Activated CD4-positive, alpha-beta memory T cell treated with anti-CD3 and anti-CD28 coated beads for 36 hours (primary cell): ENCODE measurements at regions not wholly inside any gene's neighbourhood (a gene's known extent, or its start where the extent isn't known, plus 50 kb on each side); places are given as distances from the start of the nearest gene placed in this dataset.

Experiments
- CTCF ChIA-PET: fragments of 350-600 bp; sonication (Branson Sonifier 250); formaldehyde crosslinking; loops from one replicate; lab custom pipeline; 2021; ENCODE audit warnings: antibody characterized with exemption, inconsistent platforms; lab: Charles Lee
- POLR2A ChIA-PET: fragments of 350-600 bp; sonication (Branson Sonifier 250); formaldehyde crosslinking; loops from one replicate; lab custom pipeline; 2021; ENCODE audit warnings: antibody characterized with exemption; lab: Charles Lee
- DNase-seq: peaks from one replicate; pipeline ENCODE4 v3.0.0-alpha.2; 2020
- H3K27ac Mint-ChIP-seq: one replicate; pipeline ENCODE4 v1.8.0; 2021; ENCODE audit warnings: mixed read lengths
- H3K27me3 Mint-ChIP-seq: one replicate; pipeline ENCODE4 v1.8.0; 2021; ENCODE audit warnings: mixed read lengths
- H3K36me3 Mint-ChIP-seq: one replicate; pipeline ENCODE4 v1.8.0; 2021; ENCODE audit warnings: mixed read lengths
- H3K4me1 Mint-ChIP-seq: one replicate; pipeline ENCODE4 v1.8.0; 2021; ENCODE audit warnings: low read depth, mixed read lengths
- H3K4me3 Mint-ChIP-seq: one replicate; pipeline ENCODE4 v1.8.0; 2021; ENCODE audit warnings: mild to moderate bottlenecking, mixed read lengths
- H3K9me3 Mint-ChIP-seq: one replicate; pipeline ENCODE4 v1.8.0; 2021; ENCODE audit warnings: mixed read lengths
- intact Hi-C: fragments of 100-400 bp; cut with micrococcal nuclease; formaldehyde crosslinking; loops from one replicate; pipeline ENCODE4 v1.15.1; 2023

DNA sequence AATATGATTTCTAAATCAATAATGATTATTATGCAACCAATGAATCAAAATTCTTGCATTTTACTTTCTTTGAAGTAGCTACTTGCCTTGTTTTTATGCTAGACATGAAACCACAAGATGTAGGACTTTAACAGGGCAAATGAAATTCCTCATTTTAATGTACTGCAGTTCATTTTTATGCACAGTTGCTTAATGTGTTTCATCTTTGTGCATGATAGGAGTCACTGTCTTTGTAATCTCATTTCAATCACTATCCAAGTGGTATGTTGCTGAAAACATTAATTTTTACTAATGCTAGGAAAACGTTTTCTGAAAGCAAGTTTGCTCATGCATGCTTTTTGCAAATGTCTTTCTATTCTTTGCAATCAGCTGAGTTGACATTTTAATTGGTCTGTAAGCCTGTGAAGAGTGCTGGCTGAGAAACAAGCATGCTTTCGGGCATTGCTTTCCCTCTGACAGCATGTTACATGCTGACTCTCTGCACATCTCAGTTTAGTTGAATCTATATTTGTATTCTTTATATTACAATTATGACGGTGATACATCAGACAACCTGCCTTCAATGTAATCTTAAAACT, 535.0 kb upstream of the CDH18 start:
- H3K27ac Mint-ChIP-seq, result no peak overlapping the region
- POLR2A ChIA-PET, result no interaction called here
- H3K4me1 Mint-ChIP-seq, result no peaks in the 10 kb centered on the region
- H3K9me3 Mint-ChIP-seq, result peaks cover 20% of the 10 kb centered on the region
- no peaks in the 10 kb centered on the region for H3K27me3 Mint-ChIP-seq
- DNase-seq, result no peak
- CTCF ChIA-PET, result no interaction called here
- intact Hi-C loops, result no loop called here
- H3K4me3 Mint-ChIP-seq, result no peak overlapping the region
- H3K36me3 Mint-ChIP-seq, result no peaks in the 10 kb centered on the region

DNA sequence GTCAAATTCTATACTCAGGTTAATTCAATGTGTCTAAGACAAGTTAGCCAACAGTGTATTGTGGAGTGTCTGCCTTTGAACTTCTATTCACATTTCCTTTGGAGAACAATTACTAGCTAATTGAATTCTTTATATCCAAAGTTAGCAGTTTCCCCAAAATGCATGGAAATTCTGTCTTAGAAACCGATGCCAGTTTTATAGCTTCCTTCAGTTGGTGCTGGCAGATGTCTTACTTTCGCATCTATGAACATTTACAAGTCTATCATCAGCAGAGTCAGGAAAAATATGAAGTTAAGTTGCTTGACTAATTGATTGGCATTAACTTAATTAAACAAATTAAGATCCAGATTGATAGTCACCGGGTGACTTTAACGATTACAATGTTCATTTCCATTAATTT, 527.6 kb upstream of the CDH18 start:
- ChIA-PET POLR2A (no interaction called here), CTCF (no interaction called here)
- intact Hi-C loops, result no loop called here
- Mint-ChIP-seq H3K4me1 (no peaks in the 10 kb centered on the region), H3K9me3 (peaks cover 16% of the 10 kb centered on the region), H3K4me3 (no peak overlapping the region), H3K27me3 (no peaks in the 10 kb centered on the region), H3K27ac (no peak overlapping the region), H3K36me3 (no peaks in the 10 kb centered on the region)
- DNase-seq, result no peak

DNA sequence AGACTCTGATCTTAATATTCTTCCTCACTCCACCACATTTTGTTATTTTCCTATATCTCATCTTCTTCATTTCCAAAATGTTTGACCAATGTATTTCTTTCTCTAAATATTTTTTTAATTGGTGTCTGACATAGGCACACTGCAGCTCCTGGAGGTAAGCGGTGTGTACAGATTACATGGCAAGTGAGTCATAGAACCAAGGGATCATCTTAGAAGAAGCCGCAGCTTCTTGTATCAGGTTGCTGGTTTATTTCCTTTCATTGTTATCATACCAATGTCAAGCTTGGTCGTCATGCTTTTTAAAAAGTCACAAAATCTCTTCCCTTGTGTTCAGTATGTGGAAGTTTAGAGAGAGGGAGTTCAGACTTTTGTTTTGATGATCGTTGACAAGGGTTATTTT, 526.1 kb upstream of the CDH18 start:
- Mint-ChIP-seq H3K27me3 (no peaks in the 10 kb centered on the region), H3K4me1 (no peaks in the 10 kb centered on the region), H3K27ac (no peak overlapping the region), H3K4me3 (no peak overlapping the region), H3K36me3 (no peaks in the 10 kb centered on the region), H3K9me3 (peaks cover 18% of the 10 kb centered on the region)
- intact Hi-C loops, result no loop called here
- ChIA-PET POLR2A (no interaction called here), CTCF (no interaction called here)
- DNase-seq, result no peak

DNA sequence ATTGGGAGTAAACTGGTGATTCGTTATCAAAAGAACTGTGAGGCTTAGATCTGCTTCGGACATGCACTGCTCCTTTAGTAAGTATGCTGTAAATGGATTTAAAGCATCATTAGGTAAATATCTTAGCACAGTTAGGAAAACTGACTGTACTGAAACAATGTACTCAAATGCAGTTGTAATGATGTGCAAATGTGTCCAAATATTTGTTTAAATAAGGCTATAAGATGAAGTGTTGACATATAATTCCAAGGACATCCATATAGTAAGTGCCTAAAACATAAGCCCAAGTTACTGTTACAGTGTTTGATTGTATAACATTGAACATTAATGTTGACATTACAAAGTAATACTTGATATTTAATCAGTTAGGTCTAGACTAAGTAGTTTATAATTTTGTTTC, 512.5 kb upstream of the CDH18 start:
- intact Hi-C loops, result no loop called here
- H3K4me1 Mint-ChIP-seq, result no peaks in the 10 kb centered on the region
- H3K4me3 Mint-ChIP-seq, result no peak overlapping the region
- no peaks in the 10 kb centered on the region for H3K27me3 Mint-ChIP-seq
- ChIA-PET POLR2A (no interaction called here), CTCF (no interaction called here)
- peaks cover 11% of the 10 kb centered on the region for H3K9me3 Mint-ChIP-seq
- DNase-seq, result no peak
- no peaks in the 10 kb centered on the region for H3K36me3 Mint-ChIP-seq
- no peak overlapping the region for H3K27ac Mint-ChIP-seq

DNA sequence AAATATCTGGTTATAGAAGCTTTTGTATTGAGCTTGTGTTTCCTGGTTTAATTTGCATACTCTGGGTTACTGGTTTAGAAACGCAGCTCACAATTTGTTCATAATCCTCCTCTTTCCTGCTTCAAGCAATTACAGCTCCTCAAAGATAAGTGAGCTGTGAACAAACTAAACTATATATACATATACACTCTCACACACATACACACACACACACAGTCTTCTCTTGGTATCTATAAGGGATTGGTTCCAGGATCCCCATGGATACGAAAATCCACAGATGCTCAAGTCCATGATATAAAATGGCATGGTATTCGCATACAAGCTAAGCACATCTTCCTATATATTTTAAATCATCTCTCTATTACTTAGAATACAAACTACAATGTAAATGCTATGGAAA, 510.9 kb upstream of the CDH18 start:
- no peaks in the 10 kb centered on the region for H3K36me3 Mint-ChIP-seq
- POLR2A ChIA-PET, result no interaction called here

DNA sequence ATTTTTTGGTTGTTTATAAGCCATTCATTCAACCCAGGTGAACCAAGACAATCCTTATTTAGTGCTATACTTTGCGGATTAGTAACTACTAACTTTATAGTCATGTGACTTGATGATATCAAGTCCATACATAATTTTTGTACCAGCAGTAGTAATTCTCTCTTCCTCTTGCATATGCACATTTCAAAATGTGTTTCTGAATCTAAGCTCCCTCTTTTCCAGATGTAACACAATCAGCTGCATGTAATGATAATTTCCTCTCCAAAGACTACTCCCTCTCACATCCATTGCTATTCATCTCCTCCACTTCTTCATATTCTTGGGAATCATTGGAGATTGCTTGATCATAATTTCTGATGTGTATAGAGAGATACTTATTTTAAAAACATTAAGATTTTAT, 510.1 kb upstream of the CDH18 start:
- Mint-ChIP-seq H3K27me3 (no peaks in the 10 kb centered on the region), H3K4me3 (no peak overlapping the region), H3K36me3 (no peaks in the 10 kb centered on the region), H3K4me1 (no peaks in the 10 kb centered on the region), H3K9me3 (peaks cover 10% of the 10 kb centered on the region), H3K27ac (no peak overlapping the region)
- intact Hi-C loops, result no loop called here
- POLR2A ChIA-PET, result no interaction called here
- CTCF ChIA-PET, result no interaction called here
- DNase-seq, result no peak

More for the DNA sequence above, 510.9 kb upstream of the CDH18 start:
- no peak for DNase-seq
- Mint-ChIP-seq H3K4me1 (no peaks in the 10 kb centered on the region), H3K9me3 (peaks cover 13% of the 10 kb centered on the region), H3K4me3 (no peak overlapping the region), H3K27me3 (no peaks in the 10 kb centered on the region), H3K27ac (no peak overlapping the region)
- CTCF ChIA-PET, result no interaction called here
- intact Hi-C loops, result no loop called here

DNA sequence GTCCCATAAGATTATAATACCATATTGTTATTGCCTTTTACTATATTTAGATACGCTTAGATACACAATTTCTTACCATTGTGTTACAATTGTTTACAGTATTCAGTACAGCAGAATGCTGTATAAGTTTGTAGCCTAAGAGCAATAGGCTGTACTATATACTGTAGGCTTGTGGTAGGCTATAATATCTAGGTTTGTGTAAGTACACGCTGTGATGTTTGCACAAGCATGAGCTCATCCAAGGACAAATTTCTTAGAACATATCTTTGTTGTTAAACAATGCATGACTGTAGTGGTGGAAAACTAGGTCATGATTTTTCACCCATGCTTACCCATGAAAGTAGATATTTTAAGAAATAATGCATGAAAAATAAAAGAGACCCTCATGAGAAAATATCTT, 509.4 kb upstream of the CDH18 start:
- H3K4me1 Mint-ChIP-seq, result no peaks in the 10 kb centered on the region
- CTCF ChIA-PET, result no interaction called here
- peaks cover 8% of the 10 kb centered on the region for H3K9me3 Mint-ChIP-seq
- no peak overlapping the region for H3K27ac Mint-ChIP-seq
- H3K36me3 Mint-ChIP-seq, result no peaks in the 10 kb centered on the region
- intact Hi-C loops, result no loop called here
- DNase-seq, result no peak
- H3K4me3 Mint-ChIP-seq, result no peak overlapping the region
- POLR2A ChIA-PET, result no interaction called here
- H3K27me3 Mint-ChIP-seq, result no peaks in the 10 kb centered on the region

DNA sequence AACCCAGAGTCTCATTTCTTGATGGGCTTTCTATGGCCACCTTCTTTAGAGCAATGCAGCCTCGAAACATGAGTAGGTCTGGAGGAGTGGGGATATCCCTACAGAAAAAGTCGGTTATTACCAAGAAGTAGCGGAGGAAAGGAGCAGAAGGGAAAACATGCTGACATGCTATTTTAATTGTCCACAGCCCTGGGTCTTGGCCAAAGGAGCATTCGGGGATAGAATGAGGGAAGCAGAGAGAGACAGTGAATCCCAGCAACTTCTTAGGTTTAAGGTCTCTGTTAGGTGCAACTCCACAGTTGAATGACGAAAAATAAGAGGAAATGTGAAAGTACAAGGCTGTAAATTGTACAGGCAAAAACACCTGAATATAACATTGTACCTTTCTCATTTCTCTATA, 506.7 kb upstream of the CDH18 start:
- Mint-ChIP-seq H3K4me3 (no peak overlapping the region), H3K27ac (no peak overlapping the region), H3K27me3 (no peaks in the 10 kb centered on the region), H3K36me3 (no peaks in the 10 kb centered on the region), H3K9me3 (peaks cover 5% of the 10 kb centered on the region), H3K4me1 (no peaks in the 10 kb centered on the region)
- intact Hi-C loops, result no loop called here
- no peak for DNase-seq
- ChIA-PET CTCF (no interaction called here), POLR2A (no interaction called here)

DNA sequence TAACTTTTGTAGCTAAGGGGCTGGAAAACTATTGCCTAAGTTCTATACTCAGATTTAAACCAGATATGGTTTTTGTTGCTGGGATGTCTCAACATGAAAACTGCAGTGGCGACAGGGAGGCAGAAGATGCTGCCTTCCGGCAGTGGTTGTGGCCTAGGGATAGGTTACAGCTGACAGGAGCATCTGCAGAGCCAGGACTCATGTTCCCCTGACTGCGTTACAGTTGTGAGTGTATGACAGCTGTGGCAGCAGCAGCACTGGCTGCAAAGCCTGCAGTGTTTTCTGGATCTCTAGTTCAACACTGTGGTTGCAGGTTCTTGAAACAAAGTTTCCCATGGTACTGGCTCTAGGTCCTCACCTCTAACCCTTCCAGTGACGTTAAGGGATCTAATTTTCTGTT, 498.8 kb upstream of the CDH18 start:
- no peak overlapping the region for H3K4me3 Mint-ChIP-seq
- POLR2A ChIA-PET, result no interaction called here
- H3K9me3 Mint-ChIP-seq, result peaks cover 8% of the 10 kb centered on the region
- intact Hi-C loops, result no loop called here
- no peak for DNase-seq
- H3K36me3 Mint-ChIP-seq, result no peaks in the 10 kb centered on the region
- H3K27me3 Mint-ChIP-seq, result no peaks in the 10 kb centered on the region
- H3K27ac Mint-ChIP-seq, result no peak overlapping the region
- no peaks in the 10 kb centered on the region for H3K4me1 Mint-ChIP-seq
- CTCF ChIA-PET, result no interaction called here

DNA sequence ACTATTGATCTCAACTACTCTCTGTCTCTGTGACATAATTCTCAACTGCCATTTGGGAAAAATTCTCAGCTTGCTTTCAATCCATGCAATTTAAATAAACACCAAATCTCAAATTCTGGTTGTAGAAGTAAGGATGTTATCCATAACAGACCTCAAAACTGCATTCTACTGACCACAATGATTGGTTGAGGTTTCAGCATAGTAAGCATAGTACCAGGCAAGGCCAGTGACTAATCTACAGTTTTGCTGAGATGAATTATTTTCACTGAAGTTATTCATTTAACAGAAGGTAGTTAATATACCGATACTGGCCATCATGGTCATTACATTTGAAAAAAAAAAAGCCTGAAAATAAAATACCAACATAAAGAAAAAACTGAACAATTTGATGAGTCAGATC, 488.0 kb upstream of the CDH18 start:
- H3K36me3 Mint-ChIP-seq, result no peaks in the 10 kb centered on the region
- no peak for DNase-seq
- no peak overlapping the region for H3K4me3 Mint-ChIP-seq
- intact Hi-C loops, result no loop called here
- peaks cover 16% of the 10 kb centered on the region for H3K9me3 Mint-ChIP-seq
- no peaks in the 10 kb centered on the region for H3K27me3 Mint-ChIP-seq
- ChIA-PET CTCF (no interaction called here), POLR2A (no interaction called here)
- no peaks in the 10 kb centered on the region for H3K4me1 Mint-ChIP-seq
- H3K27ac Mint-ChIP-seq, result no peak overlapping the region

DNA sequence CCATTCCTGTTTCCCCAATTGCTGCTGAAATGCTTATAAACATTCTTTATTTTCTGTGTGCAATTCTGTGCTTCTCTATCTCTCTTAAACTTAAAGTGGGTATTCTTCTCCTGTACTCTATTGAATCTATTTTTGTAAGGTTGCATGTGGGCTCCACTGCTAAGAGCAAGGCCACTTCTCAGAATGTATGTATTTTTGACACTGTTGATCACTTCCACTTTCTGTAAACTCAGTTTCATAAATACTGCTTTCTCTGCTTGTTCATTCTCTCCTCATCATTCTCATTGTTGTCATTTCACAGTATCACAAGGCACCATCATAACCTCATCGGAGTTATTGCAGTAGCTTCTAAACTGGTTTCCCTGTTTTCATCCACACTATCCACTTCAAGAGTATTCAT, 483.0 kb upstream of the CDH18 start:
- no peak overlapping the region for H3K4me3 Mint-ChIP-seq
- no peak overlapping the region for H3K27ac Mint-ChIP-seq
- intact Hi-C loops, result no loop called here
- CTCF ChIA-PET, result no interaction called here
- no peak for DNase-seq
- H3K36me3 Mint-ChIP-seq, result no peaks in the 10 kb centered on the region
- no peaks in the 10 kb centered on the region for H3K4me1 Mint-ChIP-seq
- no peaks in the 10 kb centered on the region for H3K27me3 Mint-ChIP-seq
- POLR2A ChIA-PET, result no interaction called here
- H3K9me3 Mint-ChIP-seq, result no peaks in the 10 kb centered on the region

DNA sequence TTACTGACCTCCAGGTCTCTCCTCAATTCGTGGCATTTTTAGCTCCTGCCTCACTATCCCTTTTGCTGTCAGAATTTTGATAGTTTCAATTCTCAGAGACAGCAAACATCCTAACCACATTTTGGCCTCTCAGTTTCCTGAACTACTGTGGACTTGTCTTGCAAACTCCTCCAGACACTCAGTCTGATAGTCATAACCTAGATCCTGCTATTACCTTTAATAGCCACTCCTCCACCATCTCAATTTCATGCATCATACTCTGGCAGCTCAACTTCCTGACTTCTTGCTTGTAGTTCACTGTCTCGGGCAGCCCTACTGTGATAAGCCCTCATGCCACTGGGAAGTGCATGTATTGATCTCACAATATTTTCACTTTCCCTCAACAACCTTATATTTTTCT, 481.8 kb upstream of the CDH18 start:
- intact Hi-C loops, result no loop called here
- ChIA-PET POLR2A (no interaction called here), CTCF (no interaction called here)
- DNase-seq, result no peak
- Mint-ChIP-seq H3K4me3 (no peak overlapping the region), H3K4me1 (no peaks in the 10 kb centered on the region), H3K27ac (no peak overlapping the region), H3K9me3 (no peaks in the 10 kb centered on the region), H3K27me3 (no peaks in the 10 kb centered on the region), H3K36me3 (no peaks in the 10 kb centered on the region)

DNA sequence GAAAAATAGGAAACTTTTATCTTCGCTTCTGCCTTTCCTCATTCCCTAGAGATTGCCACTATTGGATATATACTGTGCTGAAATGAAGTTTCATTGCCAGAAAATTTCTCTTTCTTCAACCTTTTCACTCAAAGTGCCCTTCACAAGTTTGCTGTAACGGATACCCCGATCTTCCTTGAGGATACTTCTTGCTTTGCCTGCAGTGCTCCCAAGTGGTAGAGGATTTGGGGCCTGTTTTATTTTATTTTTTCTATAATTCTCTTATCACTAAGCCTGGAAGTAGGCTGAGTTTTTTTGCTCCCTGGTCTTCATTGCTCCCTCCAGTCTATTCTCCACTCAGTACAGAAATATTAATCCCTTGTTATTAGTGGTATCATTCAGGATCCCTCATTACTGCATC, 481.4 kb upstream of the CDH18 start:
- Mint-ChIP-seq H3K4me1 (no peaks in the 10 kb centered on the region), H3K27me3 (no peaks in the 10 kb centered on the region), H3K4me3 (no peak overlapping the region), H3K9me3 (no peaks in the 10 kb centered on the region), H3K27ac (no peak overlapping the region), H3K36me3 (no peaks in the 10 kb centered on the region)
- no peak for DNase-seq
- POLR2A ChIA-PET, result no interaction called here
- intact Hi-C loops, result no loop called here
- CTCF ChIA-PET, result no interaction called here

DNA sequence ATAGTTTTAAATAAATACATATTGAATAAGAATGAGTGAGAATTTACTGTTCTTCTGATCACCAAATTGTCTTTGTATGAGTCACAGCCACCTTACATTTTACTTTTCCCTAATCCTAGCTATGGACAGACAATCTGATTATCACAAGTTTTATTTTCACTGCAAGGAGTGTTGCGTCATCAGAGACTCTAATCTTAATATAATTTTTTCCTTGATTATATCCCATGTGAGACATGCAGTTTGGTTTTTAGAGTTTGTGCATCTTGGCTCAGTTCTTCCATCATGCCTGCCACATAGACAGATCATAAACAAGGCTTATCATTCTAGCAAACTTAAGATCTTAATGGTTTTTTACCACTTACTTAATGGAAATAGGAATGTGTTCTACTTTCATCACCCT, 478.5 kb upstream of the CDH18 start:
- Mint-ChIP-seq H3K4me3 (no peak overlapping the region), H3K27ac (no peak overlapping the region), H3K9me3 (peaks cover 3% of the 10 kb centered on the region), H3K27me3 (no peaks in the 10 kb centered on the region), H3K36me3 (no peaks in the 10 kb centered on the region), H3K4me1 (no peaks in the 10 kb centered on the region)
- ChIA-PET CTCF (no interaction called here), POLR2A (no interaction called here)
- no peak for DNase-seq
- intact Hi-C loops, result no loop called here
